Amniotic epithelial cell (primary cell): ENCODE measurements at regions not wholly inside any gene's neighbourhood (a gene's known extent, or its start where the extent isn't known, plus 50 kb on each side); places are given as distances from the start of the nearest gene placed in this dataset.
A peak's percentile ranks its signal among the peaks of the same experiment; 100 is the strongest.
"Not testable (repeated sequence)": the region's sequence is repeated elsewhere in the genome, so short reads cannot be mapped to it uniquely, and the experiment has no call there.

ENCODE experiments used
- DNase-seq: peaks from one replicate; pipeline ENCODE4 v3.0.0-alpha.2; 2010; ENCODE audit warnings: low read depth

DNA sequence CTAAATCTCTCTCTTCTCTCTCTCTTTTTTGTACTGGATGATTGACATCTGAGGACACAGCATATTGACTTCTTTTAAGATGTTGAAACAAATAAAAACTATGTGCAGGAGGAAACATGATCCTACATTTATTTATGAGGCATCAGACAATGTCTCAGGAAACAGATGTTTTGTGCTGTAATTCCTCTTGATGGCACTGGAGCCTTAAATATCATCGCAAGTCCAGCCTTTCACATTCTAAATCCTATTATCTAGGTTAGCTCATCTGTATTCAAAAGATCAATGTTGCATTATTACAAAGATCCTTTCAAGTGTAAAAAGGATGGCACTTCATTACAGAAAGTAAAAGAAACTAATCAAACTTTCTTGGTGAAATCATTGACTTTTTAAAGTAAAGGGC, 63.9 kb downstream of the MAT2B start:
- peak; percentile 39 for DNase-seq

DNA sequence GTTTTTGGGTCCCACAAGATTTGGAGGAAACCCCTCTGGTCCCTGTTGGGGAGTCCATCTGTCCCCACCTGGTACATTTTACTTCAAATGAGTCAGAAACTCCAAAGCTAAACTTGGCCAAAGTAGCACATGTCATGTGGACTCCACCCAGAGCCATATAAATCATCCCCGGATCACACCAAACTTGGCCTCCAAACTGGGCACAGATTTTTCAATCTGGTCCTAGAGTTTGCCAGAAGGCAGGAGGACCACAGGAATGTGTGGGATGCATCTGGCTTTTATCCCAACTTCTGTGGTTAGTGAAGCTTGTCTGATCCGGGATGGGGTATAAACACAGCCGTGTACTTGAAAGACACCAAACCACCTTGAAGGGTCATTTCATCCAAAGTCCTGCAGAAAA, 66.3 kb downstream of the MAT2B start:
- DNase-seq = peak; percentile 98

DNA sequence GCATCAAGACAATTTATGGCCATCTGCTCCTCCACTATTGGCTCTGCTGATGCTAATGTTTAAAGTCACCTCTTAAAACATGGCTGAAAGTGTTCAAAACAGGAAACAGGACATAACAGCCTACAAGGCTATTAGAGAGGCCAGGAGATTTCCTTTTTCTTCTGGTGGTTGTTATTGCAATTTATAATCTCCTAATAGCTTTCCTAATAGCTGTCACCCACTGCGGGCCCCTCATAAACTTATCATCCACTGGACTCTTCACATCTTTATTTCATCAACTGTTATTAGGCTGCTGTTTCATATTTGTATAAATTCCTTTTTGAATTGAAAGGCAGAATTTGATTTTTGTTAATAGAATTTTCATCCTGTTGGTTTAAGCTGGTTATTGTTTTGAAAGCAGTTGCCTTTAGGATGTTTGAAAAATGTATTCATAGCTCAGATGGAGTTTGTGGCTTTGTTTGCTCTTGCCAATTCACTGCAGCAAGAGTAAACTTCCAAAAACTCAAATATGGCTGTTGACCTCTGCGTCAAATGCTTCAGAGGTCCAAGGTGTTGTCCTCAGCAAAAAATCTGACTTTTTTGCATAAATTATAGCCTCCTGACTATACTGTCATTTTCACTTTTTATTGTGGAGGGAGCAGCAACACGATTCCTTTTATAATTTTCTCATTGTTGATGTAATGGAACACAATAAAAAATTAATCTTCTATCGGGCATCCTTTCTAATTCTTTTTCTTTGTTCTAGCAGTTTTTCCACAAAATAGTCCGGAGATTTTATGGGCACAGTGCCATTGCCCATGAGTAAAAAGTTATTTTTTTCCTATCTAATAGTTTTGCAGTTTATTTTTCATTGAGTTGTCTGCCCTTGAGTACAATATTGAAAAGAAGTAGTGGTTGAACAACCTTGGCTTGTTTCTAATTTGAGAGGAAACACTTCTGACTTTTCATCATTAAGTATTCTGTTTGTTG, 69.3 kb downstream of the MAT2B start:
- no peak for DNase-seq

DNA sequence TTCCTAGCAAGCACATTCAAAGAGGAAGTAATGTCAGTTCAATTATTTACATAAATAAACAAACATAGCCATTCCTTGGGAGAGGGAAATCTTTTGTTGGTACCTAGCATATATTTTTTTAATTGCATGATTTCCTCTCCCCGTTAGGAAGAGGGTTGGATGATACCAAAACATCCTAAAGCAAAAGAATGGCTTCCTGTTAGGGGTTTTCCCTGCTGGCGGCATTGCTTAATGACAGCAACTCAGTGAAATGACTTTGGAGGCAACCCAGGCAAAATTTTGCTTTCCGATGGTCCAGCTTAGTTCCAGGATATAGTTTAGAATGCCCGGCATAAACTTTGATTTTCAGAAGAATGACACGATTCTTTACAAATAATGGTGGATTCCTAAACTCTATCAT, 73.2 kb downstream of the MAT2B start:
- DNase-seq = no peak

DNA sequence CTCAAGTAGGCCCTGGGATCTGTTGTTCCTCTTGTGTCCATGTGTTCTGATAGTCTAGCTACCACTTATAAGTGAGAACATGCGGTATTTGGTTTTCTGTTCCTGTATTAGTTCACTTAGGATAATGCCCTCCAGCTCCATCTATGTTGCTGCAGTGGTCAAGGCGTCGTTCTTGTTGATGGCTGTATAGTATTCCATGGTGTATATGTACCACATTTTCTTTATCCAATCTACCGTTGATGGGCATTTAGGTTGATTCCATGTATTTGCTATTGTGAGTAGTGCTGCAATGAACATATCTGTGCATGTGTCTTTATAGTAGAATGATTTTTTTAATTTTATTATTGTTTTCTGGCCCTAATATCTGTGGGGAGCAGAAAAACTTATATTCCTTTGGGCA, 74.3 kb downstream of the MAT2B start:
- no peak for DNase-seq

DNA sequence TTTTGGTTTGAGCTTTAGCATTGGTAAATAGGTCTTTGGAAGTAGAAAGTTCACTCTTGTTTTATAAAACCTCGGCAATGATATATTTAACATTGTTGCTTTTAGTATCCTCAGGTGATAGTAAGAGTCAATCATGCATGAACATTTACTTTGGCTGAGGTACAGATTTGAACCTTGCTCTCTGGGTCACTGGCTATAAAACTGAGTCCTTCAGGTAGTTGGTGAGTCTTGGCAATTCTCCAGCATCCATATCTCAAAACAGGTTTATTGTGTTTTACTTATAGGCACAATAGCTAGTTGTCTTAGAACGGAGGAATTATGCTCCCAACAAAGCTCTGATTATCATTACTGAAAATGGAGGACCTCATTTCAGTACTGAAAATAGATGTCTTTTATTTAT, 75.1 kb downstream of the MAT2B start:
- DNase-seq = no peak

DNA sequence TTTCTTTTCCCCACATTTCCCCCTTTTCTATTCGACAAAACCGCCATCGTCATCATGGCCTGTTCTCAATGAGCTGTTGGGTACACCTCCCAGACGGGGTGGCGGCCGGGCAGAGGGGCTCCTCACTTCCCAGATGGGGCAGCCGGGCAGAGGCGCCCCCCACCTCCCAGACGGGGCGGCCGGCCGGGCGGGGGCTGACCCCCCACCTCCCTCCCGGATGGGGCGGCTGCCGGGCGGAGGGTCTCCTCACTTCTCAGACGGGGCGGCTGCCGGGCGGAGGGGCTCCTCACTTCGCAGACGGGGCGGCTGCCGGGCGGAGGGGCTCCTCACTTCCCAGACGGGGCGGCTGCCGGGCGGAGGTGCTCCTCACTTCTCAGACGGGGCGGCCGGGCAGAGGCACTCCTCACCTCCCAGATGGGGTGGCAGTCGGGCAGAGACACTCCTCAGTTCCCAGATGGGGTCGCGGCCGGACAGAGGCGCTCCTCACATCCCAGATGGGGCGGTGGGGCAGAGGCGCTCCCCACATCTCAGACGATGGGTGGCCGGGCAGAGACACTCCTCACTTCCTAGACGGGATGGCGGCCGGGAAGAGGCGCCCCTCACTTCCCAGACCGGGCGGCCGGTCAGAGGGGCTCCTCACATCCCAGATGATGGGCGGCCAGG, 78.2 kb downstream of the MAT2B start:
- not testable (repeated sequence) for DNase-seq

DNA sequence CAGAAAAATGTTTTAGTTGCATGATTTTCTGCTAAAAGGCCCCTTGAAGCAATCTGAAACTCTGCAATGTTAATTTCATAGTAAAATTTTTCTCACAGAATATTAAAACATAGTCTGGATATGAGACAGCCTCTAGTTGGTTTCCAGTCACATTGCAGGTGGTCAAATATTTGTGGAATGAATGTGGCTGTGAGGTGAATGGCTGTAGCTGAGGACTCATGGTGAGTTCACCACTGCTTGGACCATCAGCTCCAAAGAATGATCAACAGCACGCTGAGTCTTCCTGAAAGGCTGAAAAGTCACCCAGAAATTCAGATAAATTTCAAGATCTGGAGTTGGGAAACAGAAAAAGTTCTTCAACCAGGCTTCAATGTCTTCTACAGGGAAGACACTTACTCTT, 79.8 kb downstream of the MAT2B start:
- peak; percentile 60 for DNase-seq

DNA sequence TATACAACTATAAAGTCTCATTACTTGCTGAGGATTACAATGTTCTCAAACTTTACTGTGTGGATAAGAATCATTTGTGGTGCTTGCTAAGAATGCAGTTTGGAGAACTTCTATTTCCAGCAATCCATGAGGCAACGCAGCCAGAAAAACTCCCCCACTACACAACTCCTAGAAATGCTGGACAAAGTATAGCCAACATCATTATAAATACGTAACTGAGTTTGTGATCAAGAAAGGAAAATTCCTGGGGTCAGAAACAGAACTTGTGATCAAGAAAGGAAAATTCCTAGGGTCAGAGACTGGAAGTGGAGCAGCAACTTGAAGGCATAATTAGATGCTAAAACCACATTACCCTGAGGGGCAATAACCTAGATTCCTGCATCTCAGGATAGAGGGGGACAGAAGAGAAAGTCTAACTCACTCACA, 81.1 kb downstream of the MAT2B start:
- peak; percentile 22 for DNase-seq

DNA sequence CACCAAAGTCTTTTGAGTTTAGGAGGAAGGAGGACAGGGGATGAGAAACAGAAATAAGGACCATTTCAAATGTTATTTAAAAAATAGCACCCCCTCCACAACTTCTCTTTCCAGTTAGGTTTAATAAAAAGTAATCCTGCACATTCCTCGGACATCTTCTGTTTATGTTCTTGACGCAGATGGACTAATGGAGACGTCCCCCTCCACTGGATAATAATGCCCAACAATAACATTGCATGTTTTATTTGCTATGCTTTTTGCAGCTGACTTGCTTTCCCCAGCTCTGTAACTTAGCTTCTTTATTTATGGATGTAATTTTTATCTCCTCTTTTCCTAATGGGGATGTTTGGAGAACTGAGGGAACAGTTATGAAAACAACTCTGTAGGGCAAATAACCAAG, 89.5 kb downstream of the MAT2B start:
- DNase-seq = no peak

DNA sequence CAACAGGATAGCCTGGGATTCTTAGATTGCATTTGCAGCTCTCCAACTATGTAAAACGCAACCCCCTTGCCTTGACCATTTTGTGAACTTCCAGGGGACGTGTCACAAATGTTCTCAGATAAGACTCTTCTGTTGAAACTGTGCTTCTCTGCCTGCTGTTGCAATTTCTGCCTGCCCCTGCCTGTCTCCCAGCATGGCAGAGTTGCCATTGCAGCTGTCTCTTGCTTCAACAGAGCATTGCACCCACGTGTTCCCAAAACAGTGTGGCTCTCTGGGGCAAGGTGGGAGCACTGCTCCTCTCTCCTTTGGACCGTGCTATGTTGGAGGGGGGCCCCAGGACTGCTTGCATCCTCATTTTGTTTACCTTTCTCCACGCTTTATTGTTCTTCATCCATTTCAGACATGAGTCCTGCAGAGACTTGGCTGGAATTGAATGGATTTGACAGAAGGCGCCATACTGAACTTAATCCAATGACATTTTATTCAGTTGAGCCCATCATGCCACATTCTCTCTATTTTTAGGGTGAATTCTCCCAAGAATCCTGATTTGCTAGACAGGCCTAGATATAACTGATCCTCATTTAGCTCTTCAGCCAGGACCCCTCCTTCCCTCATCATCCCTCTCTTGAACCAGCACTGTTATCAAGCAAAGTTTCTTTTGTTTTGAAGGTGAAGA, 90.7 kb downstream of the MAT2B start:
- peak; percentile 12 for DNase-seq

DNA sequence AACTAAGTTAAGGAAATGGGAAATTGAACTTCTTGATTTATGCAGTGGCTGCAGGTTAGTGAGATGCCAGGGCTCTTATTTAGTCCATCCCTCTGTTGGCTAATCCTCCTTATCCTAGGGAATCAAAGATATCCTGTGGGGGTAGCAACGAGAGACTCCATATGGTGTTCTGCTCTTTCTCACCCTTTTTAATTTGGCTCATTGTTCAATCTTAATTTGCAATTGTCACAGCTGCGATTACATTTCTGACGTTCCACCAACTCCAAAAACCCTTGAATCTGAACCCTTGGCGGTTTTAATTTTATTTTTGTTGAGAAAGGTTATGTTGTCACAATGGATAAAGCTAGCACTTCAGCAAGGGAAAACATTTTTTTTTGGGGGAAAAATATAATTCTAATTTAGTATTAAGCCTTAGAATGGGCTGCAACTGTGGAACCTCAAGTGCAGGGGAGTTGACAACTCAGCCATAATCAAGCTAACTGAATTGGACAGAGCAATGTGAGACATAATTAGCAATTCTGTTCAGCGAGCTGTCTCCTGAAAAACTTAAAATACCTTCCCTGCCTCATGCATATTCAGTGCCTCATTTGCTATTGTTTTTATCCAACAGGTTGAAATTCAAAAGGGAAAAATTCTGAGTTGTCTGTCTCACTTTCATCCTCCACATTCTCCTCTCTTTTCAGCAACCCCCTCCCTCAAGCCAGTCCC, 91.3 kb downstream of the MAT2B start:
- no peak for DNase-seq

DNA sequence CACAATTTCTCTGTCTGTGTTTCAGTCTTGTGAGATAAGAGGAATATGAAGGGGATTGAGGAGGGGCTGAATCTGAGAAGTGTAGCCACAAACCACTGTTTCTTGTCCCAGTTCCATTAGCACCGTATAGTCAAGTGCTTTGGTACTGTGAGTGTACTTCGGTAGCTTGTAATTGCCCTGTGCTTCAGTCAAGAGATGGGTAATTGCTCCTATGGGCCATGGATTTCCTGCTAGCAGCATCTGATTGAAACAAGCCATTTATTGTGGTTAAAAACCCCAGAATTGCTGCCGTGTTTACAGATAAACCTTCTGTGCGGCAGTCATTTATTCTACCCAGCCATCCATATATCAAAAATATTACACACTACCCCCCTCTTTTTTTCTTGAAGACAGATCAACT, 98.6 kb downstream of the MAT2B start:
- DNase-seq = peak; percentile 7

DNA sequence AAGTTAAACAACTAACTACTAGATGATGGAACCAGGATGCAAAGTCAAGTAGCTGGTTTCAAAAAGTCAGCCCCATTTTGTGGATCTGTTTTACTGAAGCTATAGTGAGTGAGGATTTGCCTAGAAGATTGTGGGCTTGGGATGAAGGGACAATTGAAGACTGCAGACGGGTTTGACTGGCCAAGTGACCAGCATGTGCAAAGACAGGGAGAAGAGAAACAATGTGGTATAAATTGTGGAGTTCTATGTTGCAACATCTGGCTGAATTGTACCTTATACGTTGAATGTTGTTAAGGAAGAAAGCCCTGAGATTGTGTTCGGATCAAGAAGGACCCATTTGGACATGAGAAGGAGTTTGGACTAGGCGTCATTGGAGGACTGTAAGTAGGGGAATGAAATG, 101.8 kb downstream of the MAT2B start:
- DNase-seq = no peak

DNA sequence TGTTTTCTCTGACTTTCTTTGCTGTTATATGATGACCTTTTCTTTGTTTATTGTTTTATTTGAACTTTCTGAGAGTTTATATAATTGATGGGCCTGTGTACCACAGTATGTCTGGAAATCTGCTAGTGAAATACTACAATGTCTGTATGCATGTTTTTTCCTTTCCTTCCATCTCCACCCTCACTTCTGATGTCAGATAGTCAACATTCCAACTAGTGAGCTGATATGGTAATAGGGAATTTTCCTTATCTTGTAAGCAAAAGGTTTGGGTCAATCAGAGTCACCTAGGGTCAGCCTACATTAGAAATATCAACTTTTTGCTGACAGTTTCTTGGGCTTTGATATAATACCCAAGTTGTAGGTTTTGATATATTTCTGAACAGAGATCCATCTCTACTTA, 103.2 kb downstream of the MAT2B start:
- no peak for DNase-seq

DNA sequence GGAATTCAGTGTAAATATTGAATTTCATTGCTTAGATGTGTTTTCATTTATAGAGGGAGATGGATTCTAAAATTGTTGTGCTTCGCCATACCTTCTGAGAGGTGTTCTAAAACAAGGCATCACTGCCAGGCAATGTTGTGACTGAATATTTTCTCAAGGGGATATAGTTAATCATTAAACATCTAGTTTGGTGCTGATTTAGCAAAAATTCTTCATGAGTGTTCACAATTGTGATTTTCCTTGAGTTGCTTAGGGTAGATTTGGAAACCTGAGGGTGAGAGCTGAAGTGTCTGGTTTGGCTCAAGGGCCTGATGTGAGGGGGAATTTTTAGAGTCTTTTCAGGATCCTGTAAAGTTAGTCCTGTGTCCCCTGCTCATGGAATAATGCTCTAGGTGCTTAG, 104.5 kb downstream of the MAT2B start:
- no peak for DNase-seq

DNA sequence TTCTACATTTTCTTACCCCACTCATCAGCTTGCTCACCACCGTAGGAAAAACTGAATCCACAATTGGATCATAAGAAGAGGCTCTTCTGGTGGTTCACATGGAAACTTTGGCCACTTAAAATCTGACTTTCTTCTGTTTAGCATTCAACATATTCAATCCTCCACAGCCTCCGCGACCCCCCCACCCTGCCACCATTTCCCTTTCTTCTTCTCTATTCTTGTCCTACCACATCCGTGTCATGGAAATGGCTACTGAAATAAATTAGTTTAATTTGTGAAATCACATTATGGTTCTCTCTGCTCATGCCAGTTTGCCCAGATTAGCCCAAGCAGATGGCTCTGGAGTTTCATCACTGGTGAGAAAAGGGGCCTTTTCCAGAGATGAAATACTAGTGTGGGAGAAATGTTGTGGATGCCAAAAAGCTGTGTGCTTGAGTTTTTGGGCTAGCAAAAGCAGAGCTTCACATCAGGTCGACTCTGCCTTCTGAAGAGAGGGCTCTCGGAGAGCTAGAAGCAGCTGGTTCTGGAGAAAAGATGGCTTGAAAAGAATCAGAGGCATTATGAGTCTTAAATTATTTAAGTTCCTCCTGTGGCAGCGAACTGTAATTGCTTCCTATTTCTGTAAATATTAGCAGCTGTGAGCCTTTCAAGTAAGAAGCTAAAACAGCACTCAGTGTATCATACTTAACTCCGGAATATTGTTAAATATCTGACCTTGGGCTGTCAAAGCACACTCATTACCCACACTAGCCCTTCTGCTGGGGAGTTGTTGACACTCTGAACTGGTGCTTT, 107.1 kb downstream of the MAT2B start:
- DNase-seq = no peak

DNA sequence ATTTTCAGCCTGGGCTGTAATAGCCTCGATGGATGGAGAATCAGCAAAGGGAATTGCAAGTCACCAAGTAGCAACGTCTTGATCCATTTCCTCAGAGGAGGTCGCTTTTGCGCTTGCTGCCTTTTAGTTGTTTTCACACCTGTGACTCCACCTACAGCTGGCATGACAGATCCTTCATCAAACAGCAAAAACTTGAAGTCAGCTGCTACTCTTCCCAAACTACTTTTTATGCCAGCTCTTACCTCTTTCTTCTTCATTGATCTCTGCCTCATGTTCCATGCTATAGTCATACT, 107.7 kb downstream of the MAT2B start:
- DNase-seq = no peak

DNA sequence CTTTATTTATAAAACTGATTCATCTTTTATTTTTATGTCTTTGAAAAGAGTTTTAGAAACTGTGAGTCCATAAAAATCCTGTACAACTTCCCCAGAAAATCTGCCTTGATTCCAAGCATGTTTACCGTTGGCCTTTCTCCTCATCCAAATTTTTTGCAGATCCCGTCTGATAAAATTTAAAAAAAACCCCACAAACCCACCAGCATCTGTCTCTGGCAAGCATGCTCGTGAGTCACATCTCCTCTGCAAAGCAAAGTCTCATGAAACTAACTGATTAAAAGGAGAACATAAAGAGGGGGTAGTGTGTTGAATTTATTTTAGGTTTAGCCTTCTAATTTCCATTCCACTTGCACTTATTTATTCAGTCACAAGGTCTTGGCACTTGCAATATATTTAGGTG, 109.4 kb downstream of the MAT2B start:
- DNase-seq = no peak

DNA sequence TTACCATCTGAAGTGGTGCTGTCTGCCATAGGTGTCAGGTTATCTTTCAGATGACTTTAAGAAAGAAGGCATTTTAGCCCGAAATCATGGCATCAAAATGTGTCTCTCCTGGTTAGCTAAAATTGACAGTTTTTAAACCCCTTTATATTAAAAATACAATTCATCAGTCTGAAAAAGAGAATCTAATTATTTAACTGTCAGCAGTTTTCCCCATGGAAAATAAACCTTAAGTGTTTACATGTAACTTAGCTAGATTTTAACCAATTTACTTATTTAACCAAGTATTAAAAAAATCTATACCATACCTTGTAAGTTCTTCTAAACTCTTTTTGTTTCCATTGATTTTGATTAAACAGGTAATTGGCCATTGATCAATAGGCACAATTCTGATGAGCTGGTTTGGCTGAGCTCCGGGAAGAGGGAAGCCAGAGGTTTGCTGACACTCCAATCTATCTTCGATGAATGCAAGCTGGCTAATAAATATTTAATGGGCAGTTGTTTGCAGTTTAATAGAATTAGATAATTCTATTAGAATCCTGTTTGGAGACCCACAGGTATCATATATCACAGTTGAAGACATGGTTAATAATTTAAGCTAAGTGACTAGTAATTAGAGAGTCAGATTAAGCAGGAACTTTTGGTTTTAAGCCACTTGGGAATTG, 114.0 kb downstream of the MAT2B start:
- no peak for DNase-seq

DNA sequence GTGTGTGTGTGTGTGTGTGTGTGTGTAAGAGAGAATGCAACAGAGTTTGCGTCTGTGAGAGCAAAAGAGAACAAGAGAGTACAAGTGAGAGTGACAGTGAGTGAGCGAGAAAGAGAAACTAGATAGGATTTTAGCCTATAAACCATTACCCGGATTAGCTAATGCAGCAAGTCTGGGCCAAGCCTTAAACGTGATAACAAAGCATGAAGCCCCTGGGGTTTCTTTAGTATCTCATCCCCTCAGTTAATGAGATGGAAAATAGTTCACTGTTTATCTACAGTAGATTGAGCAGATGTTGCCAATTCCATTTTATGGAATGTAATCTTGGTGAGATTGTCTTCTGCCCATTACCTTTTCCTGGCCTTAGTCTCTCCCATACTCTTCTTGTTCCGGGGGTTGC, 114.5 kb downstream of the MAT2B start:
- DNase-seq = no peak
